HL-60 (cell line): ENCODE measurements at regions not wholly inside any gene's neighbourhood (a gene's known extent, or its start where the extent isn't known, plus 50 kb on each side); places are given as distances from the start of the nearest gene placed in this dataset.

Experiments used
- DNase-seq, 2 experiments: peaks; one replicate each; pipeline ENCODE4 v3.0.0-alpha.2; 2010 to 2020; ENCODE audit warnings: low read depth in 1 of 2, low spot score in 1 of 2
- H3K27ac ChIP-seq: fragments of 250-450 bp; sonication (Bioruptor Pico); replicated peaks from 2 replicates; pipeline ENCODE4 v1.5.1; 2020; ENCODE audit warnings: mild to moderate bottlenecking, moderate library complexity
- H3K27me3 ChIP-seq: fragments of 250-450 bp; sonication (Bioruptor Pico); 2 replicates; pipeline ENCODE4 v1.5.1; 2021; ENCODE audit warnings: mild to moderate bottlenecking, moderate library complexity; ENCODE audit not compliant: insufficient read depth, poor library complexity, severe bottlenecking
- H3K4me3 ChIP-seq: replicated peaks from 2 replicates; pipeline ENCODE4 v1.5.1; 2011; ENCODE audit warnings: mild to moderate bottlenecking, control low read depth, low read length; ENCODE audit not compliant: insufficient read depth
- GABPA ChIP-seq: IDR thresholded peaks from 2 replicates; pipeline ENCODE4 v1.6.1; 2012; ENCODE audit warnings: low read depth
- POLR2AphosphoS5 ChIP-seq: IDR thresholded peaks from 2 replicates; pipeline ENCODE4 v1.6.1; 2012; ENCODE audit warnings: low read depth
- SPI1 ChIP-seq: IDR thresholded peaks from 2 replicates; pipeline ENCODE4 v1.6.1; 2012; ENCODE audit warnings: low read depth, mild to moderate bottlenecking, borderline replicate concordance
- TF ChIP-seq, protein P1 (sequence below): IDR thresholded peaks from one replicate; pipeline ENCODE4 v1.5.1; 2011; ENCODE audit warnings: low read length, control low read depth, inconsistent platforms; ENCODE audit not compliant: insufficient read depth
- TF ChIP-seq, protein P2 (sequence below): IDR thresholded peaks from 2 replicates; pipeline ENCODE4 v1.6.1; 2012; ENCODE audit warnings: low read depth; ENCODE audit not compliant: insufficient replicate concordance

DNA sequence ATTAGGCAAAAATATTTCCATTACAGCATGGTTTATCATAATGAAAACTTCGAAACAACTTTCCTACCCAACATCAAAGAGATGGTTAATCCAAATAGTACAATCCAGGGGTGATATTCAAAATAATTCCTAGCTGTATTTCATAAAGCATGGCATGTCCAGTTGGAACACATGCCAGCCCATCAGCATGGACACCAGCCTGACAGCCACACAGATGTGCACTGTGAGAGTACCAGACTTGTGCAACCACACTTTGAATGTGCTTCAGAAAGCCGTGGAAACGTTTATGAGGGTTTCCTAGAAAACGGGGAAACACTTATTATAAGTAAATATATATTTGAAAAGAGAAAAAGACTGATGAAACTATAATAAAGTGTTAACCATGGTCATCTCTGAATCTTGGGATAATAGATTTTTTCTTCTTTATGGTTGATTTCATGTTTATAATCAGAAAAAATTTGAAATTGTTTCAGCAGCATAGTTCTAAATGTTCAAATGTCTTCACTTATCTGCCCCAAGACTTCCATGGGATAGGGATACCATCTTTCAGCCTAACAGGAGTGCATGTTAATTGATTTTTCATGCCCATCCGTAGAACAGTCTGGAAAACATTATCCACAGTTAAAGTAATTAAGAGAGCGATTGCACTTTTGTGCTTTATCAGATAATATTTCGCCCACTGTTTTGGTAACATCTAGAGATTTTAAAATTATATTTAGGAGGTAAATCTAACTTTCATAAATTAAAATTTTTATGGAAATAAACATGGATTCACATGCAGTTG lies 242.6 kb upstream of the IRS2 start:
- DNase-seq = no peak
- Histone ChIP-seq H3K27ac (no peak overlapping the region), H3K4me3 (no peak overlapping the region), H3K27me3 (peaks cover 2% of the 10 kb centered on the region)
- TF ChIP-seq, protein P1, sequence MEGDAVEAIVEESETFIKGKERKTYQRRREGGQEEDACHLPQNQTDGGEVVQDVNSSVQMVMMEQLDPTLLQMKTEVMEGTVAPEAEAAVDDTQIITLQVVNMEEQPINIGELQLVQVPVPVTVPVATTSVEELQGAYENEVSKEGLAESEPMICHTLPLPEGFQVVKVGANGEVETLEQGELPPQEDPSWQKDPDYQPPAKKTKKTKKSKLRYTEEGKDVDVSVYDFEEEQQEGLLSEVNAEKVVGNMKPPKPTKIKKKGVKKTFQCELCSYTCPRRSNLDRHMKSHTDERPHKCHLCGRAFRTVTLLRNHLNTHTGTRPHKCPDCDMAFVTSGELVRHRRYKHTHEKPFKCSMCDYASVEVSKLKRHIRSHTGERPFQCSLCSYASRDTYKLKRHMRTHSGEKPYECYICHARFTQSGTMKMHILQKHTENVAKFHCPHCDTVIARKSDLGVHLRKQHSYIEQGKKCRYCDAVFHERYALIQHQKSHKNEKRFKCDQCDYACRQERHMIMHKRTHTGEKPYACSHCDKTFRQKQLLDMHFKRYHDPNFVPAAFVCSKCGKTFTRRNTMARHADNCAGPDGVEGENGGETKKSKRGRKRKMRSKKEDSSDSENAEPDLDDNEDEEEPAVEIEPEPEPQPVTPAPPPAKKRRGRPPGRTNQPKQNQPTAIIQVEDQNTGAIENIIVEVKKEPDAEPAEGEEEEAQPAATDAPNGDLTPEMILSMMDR = no peak
- TF ChIP-seq POLR2AphosphoS5 (no peak), GABPA (no peak)
- TF ChIP-seq, protein P2, sequence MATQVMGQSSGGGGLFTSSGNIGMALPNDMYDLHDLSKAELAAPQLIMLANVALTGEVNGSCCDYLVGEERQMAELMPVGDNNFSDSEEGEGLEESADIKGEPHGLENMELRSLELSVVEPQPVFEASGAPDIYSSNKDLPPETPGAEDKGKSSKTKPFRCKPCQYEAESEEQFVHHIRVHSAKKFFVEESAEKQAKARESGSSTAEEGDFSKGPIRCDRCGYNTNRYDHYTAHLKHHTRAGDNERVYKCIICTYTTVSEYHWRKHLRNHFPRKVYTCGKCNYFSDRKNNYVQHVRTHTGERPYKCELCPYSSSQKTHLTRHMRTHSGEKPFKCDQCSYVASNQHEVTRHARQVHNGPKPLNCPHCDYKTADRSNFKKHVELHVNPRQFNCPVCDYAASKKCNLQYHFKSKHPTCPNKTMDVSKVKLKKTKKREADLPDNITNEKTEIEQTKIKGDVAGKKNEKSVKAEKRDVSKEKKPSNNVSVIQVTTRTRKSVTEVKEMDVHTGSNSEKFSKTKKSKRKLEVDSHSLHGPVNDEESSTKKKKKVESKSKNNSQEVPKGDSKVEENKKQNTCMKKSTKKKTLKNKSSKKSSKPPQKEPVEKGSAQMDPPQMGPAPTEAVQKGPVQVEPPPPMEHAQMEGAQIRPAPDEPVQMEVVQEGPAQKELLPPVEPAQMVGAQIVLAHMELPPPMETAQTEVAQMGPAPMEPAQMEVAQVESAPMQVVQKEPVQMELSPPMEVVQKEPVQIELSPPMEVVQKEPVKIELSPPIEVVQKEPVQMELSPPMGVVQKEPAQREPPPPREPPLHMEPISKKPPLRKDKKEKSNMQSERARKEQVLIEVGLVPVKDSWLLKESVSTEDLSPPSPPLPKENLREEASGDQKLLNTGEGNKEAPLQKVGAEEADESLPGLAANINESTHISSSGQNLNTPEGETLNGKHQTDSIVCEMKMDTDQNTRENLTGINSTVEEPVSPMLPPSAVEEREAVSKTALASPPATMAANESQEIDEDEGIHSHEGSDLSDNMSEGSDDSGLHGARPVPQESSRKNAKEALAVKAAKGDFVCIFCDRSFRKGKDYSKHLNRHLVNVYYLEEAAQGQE = no peak

DNA sequence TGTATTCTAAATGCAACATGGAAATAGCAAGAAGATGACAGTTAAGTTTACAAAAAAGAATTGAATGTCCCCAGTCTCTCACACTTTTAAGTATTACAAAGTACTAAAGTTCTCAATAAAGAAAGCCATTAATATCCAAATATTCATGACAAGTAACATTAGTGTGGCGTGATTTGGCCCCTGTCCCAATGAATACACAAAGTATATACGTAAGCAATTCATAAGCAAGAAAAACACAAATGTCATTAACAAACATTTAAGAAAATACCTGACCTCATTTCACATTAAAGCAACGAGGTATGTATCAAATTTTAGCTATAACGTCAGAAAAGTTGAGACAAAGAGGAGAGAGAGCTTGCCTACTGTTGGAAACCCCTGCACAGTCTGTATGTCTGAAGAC lies 241.9 kb upstream of the IRS2 start:
- H3K4me3 ChIP-seq = no peak overlapping the region
- no peak for DNase-seq
- H3K27me3 ChIP-seq = peaks cover 2% of the 10 kb centered on the region
- TF ChIP-seq GABPA (no peak), SPI1 (no peak), POLR2AphosphoS5 (no peak)
- TF ChIP-seq, protein P2 = no peak
- TF ChIP-seq, protein P1 = no peak
- no peak overlapping the region for H3K27ac ChIP-seq

DNA sequence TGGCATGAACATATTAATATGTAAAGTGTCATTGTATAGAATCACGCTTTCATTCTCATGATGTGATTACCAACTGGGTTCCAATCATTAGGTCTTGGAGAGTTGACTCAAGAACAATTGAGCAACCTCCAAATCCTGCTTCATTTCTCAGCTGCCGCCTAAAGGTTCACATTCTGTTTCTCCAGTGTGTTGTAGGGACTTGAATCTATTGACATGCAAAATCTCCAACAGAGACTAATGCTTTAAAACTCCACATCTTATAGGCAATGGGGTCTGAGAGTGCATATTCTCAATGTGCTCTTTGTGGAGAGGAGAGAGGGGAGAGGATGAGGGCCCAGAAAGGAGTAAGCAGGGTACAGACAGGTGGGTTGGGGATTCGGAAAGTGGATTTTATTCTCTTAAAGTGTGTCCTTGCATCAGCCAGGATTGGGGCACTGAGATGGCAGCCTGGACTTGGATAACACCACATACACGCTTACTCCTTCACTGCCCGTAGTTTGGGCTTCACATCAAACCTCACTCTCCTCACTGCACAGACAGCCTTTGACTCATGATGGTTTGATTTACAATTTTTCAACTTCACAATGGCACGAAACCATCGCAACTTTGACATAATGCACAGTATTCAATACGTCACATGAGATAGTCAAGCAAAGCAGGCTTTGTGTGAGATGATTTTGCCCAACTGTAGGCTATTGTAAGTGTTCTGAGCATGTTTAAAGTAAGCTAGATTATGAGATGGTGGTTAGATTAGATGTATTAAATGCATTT lies 241.3 kb upstream of the IRS2 start:
- no peak overlapping the region for H3K4me3 ChIP-seq
- peaks cover 2% of the 10 kb centered on the region for H3K27me3 ChIP-seq
- no peak for TF ChIP-seq GABPA
- TF ChIP-seq POLR2AphosphoS5 = no peak
- TF ChIP-seq, protein P1 = no peak
- no peak for TF ChIP-seq SPI1
- TF ChIP-seq, protein P2 = no peak
- DNase-seq = no peak
- no peak overlapping the region for H3K27ac ChIP-seq
